ENCODE measurements at regions not wholly inside any gene's neighbourhood (a gene's known extent, or its start where the extent isn't known, plus 50 kb on each side); places are given as distances from the start of the nearest gene placed in this dataset.

GRCh38 chr15:91710080-91710698, 143.3 kb upstream of the SLCO3A1 start:
- TF ChIP-seq POLR2A (IDR thresholded peaks at IDR 0.05; ENCODE audit: low read length) (no peak), GATA1 (IDR thresholded peaks at IDR 0.05; ENCODE audit: low read depth, low read length) (no peak)
